HG03097 (cell line): ENCODE measurements at regions not wholly inside any gene's neighbourhood (a gene's known extent, or its start where the extent isn't known, plus 50 kb on each side); places are given as distances from the start of the nearest gene placed in this dataset.

Experiments
- ATAC-seq: cut with Tn5 transposase; IDR thresholded peaks from one replicate; pipeline ENCODE4 v1.9.1; 2021; ENCODE audit not compliant: unreplicated experiment, low FRiP score

DNA sequence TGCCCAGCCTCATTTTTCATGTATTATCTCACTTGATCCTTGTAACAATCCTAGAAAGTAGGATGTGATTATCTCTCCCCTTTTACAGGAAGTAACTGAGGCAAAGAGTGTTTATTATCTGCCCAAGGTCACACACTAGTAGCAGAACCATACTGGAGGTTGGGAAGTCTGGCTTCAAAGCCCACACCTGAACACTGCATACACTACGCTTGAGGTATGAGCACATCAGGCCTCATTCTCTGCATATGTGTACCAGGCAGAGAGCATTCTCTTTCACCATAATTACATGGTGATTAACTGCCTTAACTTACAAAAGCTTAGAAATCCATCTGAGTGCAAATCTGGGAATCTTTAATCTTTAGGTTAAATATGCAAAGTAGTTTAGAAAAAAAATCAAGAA is 361.8 kb downstream of the MFSD1 start:
- no peak for ATAC-seq

DNA sequence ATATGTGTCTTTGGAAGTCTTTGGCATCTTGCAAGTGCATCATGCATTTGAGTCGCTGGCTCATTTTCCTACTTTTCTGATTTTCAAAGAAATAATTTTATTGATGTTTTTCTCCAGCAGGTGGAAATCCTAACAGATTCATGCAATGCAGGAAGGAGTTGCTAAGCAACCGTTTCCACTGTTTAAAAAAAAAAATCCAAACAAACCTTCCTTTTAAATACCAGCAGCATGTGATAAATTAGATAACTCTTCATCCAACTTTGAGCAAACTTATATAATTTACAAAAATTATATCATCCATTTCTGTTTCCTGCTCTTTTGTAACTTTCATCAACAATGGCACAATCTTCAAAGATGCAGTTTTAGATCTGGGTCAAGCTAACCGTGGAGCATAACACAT is 364.1 kb downstream of the MFSD1 start:
- no peak for ATAC-seq

DNA sequence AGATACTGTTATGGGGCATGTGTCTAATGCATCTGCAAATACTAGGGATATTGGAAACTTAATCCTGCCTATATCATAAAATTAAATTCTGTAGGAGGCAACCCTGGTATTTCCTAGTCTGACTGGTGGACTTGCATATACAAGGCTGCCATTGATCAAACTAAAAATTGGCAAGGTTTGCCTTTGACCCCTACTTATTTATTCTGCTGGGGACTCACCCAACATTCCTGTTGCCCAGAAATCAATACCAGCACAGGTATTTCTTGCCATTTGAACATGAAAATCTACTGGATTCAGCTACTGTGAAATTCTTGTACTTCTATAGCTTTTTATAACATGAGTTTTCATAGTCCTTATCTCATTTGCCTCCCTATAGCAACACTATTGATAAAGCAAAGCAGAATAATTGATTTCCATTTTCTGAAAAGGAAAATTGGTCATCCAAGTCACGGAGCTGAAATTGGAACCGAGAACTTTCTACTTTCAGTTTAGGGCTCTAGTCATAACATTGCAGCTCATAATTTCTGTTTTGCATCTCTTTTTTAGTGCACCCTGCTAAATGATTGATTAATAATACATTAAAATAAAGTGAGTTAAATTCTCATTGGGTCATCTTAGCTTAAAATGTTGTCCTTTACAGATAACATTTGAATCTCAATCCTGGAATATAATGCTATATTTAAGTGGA is 365.2 kb downstream of the MFSD1 start:
- ATAC-seq = no peak

DNA sequence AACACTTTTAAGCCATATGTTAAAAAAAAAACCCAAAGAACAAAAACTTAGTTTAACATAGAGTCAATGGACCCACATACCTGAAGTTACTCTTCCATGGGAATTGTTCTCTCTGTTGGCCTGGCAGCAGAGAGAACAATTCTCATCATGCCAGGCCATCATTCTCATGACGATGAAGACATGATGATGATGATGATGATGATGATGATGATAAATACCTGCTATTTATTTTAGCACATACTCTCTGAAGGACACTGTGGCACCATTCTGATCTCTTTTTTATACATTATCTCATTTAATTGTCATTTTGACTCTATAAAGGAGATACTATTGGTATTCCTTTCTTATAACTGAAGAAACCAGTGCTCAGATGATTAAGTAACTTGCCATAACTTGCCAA is 366.9 kb downstream of the MFSD1 start:
- no peak for ATAC-seq

DNA sequence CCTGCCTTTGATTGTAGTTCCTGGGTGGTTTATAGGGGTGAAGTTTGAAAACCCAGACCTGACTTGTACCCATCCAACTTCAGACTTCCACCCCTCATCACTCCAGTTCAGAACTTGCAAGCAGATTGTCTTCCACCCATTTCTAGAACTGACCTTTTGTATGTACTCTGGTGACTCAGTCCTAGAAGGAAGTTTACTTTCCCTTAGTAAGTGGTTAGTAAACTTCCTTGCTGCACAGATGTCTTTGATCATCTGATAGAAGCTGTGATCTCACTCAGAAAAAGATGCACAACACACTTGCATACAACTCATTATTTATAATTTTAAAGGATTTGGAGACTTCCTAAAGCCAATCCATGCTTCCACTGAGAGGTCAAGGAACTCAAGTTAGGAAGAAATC is 368.0 kb downstream of the MFSD1 start:
- ATAC-seq = no peak

DNA sequence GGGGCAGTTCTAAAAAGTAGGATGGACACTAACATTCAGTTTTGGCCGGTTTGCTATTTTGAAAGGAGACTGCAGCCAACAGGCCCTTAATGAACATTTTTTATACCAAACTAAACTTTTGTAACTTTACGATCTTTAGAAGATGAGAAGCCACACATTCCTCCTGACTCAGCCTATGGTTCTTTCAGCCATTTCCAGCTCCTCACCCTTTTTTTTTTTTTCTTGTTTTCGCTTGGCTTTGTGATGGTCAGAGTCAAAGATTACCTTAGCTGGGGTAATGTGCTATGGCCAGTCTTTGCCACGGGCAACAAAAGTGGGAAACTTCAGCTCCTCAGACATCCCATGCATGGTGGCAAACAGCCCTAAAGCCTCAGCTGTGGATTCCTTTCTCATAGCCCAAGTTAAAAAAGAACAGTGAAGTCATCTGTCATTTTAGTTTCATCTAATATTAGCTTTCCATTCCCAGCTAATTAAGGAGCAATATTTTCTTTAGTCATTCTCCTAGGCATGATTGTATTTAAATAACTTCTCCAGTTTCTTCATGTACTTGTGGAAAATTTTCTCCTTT is 368.7 kb downstream of the MFSD1 start:
- ATAC-seq = no peak

DNA sequence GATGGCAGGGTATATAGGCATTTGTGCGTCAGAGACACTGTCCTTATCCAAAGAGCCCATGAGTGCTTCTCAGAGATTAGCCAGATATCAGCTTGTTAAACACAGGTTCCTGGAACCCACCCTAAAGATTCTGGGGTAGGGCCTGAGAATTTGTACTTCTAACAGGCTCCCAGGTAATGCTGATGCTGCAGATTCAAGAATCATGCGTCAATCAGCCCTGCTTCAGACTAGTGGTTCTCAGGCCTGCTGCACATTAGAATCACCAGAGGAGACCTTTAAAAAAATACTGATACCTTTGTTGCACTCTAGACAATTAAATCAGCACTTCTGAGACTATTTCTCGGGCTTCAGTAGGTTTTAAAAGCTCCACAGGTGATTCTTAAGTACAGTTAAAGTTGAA is 369.5 kb downstream of the MFSD1 start:
- ATAC-seq = no peak

DNA sequence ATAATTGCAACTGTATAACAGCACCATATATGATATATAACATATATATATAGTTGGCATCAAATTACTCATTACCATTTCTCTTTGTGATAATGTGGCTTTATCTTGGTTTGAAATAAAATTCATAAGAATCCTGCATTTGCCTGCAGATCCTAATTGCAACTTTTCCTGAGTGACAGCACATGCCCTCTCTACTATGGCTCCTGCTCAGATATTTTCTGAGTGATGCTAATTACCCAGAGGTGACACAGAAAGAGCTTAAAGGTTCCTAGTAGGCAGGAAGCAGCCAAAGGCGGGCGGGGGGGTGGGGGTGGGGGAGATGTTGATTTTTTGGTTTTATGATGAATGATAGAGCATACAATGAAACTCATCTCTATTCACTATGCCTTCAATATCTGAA is 370.6 kb downstream of the MFSD1 start:
- ATAC-seq = no peak

DNA sequence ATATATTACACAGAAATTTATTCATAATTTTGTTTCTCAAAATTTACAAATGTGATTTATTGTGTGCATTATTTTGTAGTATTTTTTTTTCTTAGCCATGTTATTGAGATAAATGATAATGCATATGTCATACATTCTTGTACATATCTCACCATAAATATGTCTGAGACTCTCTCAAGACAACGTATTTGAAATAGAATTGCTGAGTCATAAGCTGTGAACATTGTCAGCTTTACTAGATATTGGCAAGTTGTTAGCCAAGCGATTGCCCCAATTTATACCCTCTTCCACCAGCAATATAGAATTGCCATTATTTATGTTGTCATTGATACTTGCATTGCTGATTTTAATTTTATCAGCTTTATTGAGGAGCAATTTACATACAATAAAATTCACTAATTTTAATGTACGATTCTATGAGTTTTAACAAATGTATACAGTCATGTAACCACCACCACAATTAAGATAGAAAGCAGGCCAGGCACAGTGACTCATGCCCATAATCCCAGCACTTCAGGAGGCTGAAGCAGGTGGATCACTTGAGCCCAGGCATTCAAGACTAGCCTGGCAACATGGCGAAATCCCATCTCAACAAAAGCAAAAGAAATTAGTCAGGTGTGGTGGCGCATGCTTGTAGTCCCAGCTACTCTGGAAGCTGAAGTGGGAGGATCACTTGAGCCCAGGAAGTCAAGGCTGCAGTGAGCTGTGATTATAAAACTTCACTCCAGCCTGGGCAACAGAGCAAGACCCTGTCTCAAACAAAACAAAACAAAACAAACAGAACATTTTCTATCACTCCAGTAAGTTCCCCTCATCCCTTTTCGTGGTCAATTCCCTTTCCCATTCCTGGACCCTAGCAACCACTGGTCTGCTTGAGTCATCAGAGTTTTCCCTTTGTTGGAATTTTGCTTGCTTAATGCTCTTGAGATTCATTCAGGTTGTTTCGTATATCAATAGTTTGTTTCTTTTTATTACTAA is 373.1 kb downstream of the MFSD1 start:
- no peak for ATAC-seq

DNA sequence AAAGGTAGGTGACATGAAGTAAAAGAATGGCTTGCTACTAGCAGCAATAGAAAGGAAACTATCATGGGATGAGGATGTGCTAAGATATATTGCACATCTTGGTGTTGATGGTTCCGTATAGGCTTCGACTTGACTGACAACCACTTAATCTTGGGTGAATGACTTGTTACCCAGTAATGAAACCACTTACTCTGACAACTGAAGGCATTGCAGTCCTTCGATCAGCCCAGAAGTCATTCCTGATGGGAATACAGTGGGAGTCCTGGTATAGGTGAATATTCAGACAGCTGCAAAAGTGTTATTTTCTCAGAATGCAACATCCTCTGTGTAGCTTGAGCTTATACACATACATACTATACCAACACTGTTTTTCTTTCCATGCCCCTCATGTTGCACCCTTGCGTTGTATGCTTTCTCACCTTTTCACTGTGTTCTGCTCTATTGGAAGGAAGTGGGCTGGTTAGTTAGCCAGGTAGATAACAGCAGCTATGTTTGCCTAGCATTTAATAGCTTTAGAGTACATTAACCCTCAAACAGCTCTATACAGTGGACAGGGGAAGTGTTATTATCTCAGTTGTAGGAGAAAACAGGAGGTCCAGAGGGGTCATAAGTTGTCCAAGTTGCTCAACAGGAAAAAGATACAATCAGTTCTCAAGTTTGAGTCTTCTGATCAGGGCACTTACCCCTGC is 376.5 kb downstream of the MFSD1 start:
- no peak for ATAC-seq

DNA sequence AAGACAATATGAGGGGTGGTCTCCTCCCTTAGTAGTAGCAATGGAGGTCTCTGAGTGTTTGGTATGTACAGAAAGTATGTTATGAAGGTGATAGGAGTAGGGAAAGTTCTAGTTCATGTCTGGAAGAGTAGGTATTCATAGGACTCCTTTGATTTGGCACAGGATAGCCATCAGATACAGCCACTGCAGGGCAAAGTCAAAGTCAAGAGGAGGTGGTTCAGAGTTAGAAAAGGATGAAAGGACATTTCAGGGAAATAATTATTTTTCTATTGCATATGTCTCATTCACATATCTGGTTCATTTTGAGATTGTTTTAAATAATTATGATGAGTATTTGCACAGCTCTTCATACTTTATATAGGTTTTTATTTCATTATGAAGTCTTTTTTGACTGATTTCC is 381.1 kb downstream of the MFSD1 start:
- ATAC-seq = no peak

DNA sequence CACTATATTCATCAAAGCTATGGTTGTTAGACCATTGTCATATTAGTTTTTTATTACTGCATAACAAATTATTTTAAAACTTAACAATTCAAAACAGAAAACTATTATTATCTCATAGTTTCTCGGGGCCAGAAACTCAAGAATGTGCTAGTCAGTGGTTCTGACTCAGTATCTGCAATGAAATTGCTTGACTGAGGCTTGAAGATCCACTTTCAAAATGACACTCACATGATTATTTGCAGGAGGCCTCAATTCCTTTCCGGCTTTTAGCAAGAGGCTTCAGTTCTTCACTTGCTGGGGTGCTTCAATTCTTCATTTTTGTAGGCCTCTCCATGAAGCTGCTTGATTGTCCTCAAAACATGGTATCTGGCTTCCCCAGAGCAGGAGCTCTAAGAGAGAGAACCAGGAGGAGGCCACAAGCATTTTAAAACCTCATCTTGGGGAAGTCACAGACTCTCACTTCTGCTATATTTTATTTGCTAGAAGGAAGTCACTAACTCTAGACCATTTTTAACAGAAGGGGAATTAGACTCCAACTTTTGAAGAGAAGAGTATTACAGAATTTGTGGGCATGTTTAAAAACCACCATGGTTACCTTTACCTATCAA is 383.7 kb downstream of the MFSD1 start:
- no peak for ATAC-seq

DNA sequence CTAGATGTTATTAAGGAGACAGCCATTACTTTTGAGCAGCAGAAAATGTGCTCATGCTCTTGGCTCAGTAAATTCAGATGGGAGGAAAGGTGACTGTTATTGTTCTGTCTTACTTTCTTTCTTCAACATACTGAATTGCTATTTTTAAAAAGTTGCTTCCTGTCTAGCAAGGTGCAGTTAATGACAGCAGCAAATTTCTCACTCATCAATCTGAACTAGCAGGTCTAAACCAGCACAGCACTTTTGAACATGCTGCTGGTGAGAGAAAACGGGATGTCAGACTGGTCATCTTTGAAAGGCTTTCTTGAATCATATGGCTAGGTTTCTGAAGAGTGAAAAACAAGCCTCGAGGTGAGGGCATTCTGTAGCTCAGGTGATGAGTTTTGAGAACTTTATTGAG is 384.7 kb downstream of the MFSD1 start:
- peak; percentile 53 for ATAC-seq

DNA sequence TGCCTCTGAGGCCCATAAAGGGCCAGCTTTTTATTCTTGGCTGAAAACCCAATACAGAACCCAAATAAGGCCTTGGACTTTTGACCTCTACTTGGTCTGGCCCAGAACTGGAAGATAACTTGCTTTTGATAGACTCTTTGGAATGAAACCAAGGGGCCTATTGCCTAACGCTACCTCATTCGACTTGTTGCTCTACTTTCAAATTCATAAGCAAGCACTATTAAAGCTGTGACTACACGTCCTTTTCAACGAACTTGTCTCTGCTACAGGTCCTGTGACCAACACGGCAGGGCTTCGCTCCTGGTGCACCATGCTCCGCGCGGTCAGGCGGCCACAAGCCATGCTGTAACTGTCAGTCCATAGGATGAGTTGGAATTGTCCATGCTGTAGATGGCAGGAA is 385.4 kb downstream of the MFSD1 start:
- no peak for ATAC-seq

DNA sequence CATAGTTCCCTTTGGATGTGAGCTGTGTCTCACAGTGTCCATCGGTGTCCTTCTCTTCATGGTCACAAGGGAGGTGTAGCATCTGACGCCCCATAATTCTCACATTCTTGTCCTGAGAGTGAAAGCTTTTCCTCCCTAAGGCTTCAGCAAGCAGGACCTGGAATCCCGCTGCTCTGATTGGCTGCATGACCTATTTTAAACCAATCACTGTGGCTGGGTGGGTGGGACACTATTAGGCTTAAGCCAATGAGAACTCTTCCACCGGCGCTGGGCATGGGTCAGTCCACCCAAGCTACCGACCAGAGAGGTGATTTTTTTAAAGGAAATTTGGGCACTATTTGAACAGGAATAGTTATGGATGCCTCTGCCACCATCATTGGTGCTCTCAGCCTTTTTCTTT is 385.9 kb downstream of the MFSD1 start:
- no peak for ATAC-seq

DNA sequence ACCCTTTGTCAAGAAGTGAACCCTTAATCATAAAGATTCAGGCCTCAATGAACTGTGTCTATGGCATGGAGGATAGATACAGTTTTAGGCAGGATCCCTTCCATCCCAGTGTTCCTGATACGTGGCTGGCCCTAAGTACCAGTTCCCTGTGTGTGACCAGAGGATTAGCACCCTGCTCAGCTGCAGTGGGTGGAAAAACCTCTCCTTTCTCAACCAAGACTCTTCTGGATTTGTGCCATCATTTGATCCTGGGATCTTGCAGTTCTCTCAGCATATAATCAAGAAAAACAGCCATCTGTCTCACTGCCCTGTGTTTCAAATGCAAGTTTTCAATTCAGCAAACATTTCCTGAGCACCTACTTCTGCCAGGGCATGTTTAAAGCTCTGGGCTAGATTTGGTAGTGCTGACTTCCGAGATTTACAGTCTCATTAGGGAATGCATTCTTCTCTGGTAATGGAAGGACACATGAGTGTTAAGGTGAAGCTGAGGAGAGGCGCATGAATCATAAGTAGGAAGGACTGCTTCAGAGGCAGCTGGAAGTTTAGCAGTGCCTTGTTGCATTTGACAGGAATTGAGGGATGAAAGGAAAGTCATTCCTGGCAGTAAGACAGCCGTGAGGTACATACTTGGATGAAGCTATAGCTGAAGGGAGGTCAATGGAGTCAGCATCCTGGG is 388.3 kb downstream of the MFSD1 start:
- no peak for ATAC-seq

DNA sequence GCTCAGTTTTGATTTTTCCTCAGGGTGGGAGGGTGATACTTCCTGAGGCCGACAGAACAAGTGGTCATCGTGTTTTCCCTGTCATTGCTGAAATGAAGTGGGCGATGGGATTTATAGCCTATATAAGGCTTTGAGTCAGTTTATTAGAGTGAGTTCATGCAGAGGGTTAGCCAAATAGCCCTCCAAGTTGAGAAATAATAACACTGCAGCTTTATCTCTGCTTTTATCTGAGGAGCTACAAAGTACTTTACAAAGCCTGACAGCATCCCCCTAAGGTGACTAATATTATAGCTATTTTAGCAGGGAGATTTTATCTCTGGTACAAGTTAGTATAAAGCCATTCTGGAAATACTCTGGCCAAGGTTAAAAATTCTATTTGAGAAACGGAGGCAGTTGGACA is 389.6 kb downstream of the MFSD1 start:
- ATAC-seq = no peak

DNA sequence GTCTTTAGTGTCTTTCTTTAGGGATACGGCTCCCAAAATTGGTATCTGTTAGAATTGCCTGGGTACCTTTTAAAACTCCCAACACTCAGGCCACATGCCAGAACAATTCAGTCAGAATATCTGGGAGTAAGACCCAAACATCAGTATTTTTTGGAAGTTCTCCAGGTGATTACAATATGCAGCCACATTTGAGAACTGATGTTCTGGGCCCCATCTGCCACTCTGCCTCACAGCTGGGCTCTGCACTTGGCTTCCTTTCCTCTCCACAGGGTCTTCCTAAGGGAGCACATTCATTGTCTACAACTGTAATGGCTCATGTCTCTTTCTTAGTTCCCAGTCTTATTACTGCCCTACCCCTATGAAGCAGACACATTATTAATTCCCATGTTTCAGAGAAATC is 394.5 kb downstream of the MFSD1 start:
- ATAC-seq = no peak

DNA sequence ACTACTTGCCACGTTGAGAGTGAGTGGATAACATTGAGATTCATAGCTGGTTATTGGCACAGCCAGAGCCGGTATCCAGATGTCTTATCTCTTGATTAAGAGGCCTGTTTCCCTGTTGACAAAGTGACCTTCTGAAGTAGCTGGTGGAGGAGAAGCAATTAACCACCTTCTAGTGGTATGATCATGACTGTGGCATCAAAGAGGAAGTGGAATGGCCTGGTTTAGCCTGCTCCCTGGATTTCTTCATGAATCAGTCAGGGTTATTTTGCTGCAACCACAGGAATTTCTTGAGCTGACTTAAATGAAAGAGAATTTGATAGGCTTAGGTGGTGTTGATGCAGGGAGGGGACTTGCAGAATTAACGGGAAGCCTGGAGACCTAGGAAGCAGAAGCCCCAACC is 398.3 kb downstream of the MFSD1 start:
- ATAC-seq = no peak

DNA sequence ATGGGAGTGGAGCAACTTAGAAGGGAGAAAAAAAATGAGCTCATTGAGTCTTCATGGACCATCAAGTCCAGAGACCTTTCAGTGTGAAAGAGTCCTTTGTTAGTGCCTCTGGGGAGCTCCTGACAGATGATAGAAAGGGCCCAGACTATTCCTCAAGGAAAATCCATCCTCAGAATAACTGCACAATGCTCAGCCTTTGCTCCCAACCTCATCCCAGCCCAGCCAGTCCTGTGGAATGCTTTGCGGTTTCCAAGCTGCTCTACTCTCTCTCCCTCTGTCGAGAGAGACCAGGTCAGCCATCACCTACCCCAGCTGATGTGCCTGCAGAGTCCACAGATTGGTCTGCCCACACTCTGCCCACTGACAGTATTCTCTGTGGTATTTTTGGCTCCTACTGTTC is 406.2 kb downstream of the MFSD1 start:
- no peak for ATAC-seq
